Kidney glomerular epithelial cell (primary cell): ENCODE measurements at regions not wholly inside any gene's neighbourhood (a gene's known extent, or its start where the extent isn't known, plus 50 kb on each side); places are given as distances from the start of the nearest gene placed in this dataset.

Source experiments
- DNase-seq: peaks from one replicate; lab custom pipeline; 2025; lab: John Stamatoyannopoulos, UW

GRCh38 chr3:194837457-194838127 is 151.9 kb downstream of the FAM43A start:
- DNase-seq, result no peak

- DNase-seq, result no peak
Observed at GRCh38 chr3:194838236-194838635, 152.6 kb downstream of the FAM43A start.

DNA sequence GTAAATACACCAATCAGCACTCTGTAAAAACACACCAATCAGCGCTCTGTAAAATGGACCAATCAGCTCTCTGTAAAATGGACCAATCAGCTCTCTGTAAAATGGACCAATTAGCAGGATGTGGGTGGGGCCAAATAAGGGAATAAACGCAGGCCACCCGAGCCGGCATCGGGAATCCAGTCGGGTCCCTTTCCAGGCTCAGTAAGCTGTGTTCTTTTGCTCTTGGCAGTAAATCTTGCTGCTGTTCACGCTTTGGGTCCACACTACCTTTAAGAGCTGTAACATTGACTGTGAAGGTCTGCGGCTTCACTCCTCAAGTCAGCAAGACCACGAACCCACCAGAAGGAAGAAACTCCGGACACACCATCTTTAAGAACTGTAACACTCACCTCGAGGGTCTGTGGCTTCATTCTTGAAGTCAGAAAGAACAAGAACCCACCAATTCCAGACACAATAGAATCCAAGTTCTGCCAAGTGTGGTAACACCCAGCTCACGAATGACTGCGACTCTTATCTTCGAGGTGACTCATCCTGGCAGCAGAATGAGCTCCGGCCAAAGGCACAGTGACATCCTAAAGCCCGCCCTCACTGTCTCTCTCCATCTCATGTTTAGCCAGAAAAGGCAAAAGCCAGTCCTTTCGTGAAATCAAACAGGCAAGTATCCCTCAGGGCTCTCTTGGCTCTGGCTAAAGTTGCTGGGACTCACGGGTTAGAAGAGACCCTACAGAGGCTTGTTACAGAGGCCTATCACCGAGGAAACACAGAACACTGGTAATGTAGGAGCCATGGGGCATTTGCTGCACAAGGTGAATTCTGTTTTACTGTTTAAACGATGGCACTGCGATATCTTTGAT is 155.2 kb downstream of the FAM43A start:
- no peak for DNase-seq

- no peak for DNase-seq
Observed at GRCh38 chr3:194841515-194841841, 155.8 kb downstream of the FAM43A start.

- DNase-seq, result no peak
Observed at GRCh38 chr3:194843556-194843955, 157.9 kb downstream of the FAM43A start.

DNA sequence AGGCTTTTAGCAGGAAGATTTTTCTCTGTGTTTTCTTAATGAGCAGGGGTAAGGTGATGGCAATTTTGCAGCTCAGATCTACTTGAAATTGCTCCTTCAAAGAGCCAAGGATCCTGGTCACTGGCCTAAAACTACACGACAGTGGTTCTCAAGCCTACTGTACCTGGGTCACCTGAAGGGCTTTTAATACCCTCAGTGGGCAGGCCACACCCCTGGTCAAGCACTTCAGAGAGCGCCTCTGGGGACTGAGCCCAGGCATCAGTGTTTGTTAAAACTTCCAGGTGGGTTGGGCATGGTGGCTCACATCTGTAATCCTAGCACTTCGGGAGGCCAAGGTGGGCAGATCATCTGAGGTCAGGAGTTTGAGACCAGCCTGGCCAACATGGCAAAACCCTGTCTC is 158.4 kb downstream of the FAM43A start:
- DNase-seq, result no peak

- DNase-seq, result no peak
Observed at GRCh38 chr3:194849166-194849875, 163.6 kb downstream of the FAM43A start.

GRCh38 chr3:194851254-194851653 is 165.6 kb downstream of the FAM43A start:
- DNase-seq, result no peak

DNA sequence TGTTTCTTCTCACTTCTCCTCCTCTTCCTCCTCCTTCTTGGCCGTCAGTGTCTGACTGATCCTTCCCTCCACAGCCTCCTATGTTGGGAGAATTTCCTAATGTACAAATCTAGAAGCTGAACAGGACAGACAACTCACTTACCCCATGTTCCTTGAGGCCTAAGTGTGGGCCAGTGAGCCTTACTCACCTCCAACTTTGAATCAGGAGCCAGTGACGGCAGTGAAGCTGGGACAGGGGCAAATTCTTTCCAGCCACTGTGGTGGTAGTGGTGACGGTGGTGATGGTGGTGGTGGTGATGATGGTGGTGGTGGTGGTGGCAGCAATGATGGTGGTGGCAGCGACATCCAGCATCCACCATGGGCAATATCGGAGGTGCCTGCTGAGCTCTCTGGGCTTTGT is 166.3 kb downstream of the FAM43A start:
- DNase-seq, result no peak

GRCh38 chr3:194852345-194852744 is 166.7 kb downstream of the FAM43A start:
- DNase-seq, result no peak

DNA sequence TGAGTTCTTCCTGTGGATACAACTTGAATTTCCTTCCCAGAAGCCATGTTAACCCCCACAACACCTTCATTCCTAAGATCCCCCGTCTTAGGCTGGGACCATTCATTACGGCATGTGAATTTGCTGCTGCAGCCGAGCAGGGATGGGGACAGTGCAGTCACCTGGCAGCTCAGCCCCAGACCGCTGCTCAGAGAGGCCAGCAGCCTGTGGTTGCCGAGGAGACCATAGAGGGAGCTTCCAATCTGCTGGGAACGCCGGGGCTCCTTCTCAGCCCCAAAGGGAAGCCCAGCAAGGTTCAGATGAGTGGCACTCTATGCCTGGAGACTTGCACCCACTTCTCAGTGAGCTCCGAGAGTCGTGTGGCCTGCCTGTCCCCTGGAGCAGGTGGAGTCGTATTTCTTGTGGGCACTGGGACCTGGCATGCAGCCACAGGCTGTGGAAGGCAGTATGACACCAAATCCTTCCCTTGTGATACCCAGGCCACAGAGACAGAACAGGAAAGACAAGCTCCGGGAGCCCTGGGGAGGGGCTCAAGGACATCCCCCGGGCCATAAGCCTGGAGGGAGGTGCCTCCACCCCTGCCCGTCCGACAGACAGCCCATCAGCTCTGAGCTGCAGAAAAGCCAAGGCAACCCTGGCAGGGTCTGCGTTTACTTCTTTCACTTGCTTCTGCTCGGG is 167.3 kb downstream of the FAM43A start:
- no peak for DNase-seq

GRCh38 chr3:194854206-194854605 is 168.5 kb downstream of the FAM43A start:
- DNase-seq, result no peak

GRCh38 chr3:194854659-194855390 is 169.1 kb downstream of the FAM43A start:
- no peak for DNase-seq

GRCh38 chr3:194856296-194856695 is 170.6 kb downstream of the FAM43A start:
- DNase-seq, result no peak

GRCh38 chr3:194857469-194858113 is 171.9 kb downstream of the FAM43A start:
- DNase-seq, result no peak

GRCh38 chr3:194858382-194858781 is 172.7 kb downstream of the FAM43A start:
- no peak for DNase-seq

DNA sequence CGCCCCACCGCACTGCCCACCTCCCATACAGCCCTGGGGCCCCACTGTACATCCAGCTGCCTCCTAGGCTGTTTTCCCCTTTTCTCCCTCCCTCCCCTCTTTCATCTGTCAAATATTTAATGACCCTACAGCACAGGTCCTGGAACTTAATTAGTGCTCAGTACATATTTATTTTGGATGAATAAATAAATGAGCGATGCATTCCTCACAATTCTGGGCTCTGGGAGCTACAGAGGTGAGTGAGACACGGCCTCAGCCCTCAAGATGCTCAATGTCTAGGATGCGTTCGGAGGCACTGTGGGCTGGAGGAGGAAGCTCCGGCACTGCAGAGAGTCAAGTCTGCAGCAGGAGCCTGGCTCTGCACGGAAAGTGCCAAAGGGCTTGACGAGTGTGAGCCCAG is 175.0 kb downstream of the FAM43A start:
- no peak for DNase-seq

DNA sequence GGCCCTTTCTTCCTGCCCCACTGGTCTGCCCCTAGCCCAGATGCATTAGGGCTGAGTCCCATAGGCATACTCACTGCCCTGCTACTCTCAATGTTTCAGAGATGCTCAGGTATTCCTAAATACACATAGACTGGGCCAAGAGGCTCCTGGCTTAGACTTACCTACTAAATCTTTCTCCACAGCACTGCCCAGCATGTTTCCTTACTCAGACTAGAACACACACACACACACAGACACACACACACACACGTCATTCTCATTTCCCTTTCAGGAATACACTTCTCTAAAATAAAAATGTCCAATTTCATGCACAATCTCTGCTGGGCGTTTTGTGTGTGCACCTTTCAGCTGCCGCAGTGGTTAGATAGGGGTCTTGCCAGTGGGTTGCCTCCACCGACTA is 175.7 kb downstream of the FAM43A start:
- DNase-seq, result no peak

DNA sequence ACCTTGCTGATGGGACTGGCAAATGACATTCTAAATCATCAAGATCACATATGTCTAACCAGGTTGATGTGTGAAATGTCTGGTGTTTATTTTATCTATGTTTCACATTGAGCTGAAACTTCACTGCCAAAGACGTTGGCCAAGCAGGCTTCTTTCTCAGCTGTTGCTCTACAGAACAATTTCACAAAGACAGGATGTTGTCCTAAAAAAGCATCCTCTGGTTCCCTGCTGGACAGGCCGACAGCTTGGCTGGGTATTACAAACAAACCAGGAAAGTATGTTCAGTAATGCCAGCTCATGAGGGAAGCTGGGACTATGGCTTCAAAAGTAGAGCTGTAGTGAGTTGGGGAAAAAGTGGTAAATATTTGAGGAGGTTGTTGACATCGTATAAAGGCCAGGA is 179.4 kb downstream of the FAM43A start:
- no peak for DNase-seq

DNA sequence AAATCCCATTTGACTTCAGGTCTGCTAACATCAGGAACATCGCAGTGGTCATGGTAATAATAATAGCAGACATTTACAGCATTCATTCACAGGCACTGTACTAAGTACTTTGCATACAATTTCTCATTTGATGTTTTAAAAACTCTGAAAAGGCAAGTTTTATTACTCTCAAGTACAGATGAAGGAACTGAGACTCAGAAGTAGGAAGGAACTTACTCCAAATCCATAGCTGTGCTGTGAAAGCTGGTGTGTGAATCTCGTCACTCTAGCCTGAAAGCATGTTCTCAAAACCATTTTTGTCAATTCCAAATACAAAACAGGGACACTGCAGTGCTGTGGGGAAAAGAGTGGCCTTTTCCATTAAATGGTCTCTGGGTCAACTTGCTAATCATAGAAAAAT is 179.9 kb downstream of the FAM43A start:
- DNase-seq, result no peak

GRCh38 chr3:194866236-194866635 is 180.6 kb downstream of the FAM43A start:
- no peak for DNase-seq
